HCT116 (cell line): ENCODE measurements at regions not wholly inside any gene's neighbourhood (a gene's known extent, or its start where the extent isn't known, plus 50 kb on each side); places are given as distances from the start of the nearest gene placed in this dataset.

ENCODE experiments used
- ATAC-seq: fragments of 200-7000 bp; cut with Tn5 transposase; 2 replicates; pipeline ENCODE4 v1.9.1; 2020; ENCODE audit warnings: mild to moderate bottlenecking, moderate library complexity
- BruUV-seq: library from RNA; stranded (reverse); fragments of 400-500 nt; replicated peaks from 2 replicates; lab custom pipeline; 2021; lab: Mats Ljungman, UMichigan
- CTCF ChIA-PET: fragments of 300-600 bp; sonication (Branson Sonifier 250); formaldehyde crosslinking; loops from one replicate; lab custom pipeline; 2021; ENCODE audit warnings: antibody characterized with exemption; lab: Charles Lee
- POLR2A ChIA-PET: fragments of 300-600, 350-600 bp; sonication (Branson Sonifier 250); formaldehyde crosslinking; loops from one replicate; lab custom pipeline; 2021; ENCODE audit warnings: antibody characterized with exemption; lab: Charles Lee
- RAD21 ChIA-PET, 2 experiments: fragments of 300-600 bp; sonication (Branson Sonifier 250); formaldehyde crosslinking; loops; one replicate each; lab custom pipeline; 2023; ENCODE audit warnings: low total read pairs in 2 of 2; ENCODE audit not compliant: uncharacterized antibody in 2 of 2, unreplicated experiment in 2 of 2, low non-redundant PET in 1 of 2; lab: Charles Lee
- DNase-seq: peaks from one replicate; pipeline ENCODE4 v3.0.0-alpha.2; 2010; ENCODE audit warnings: low read depth, low spot score
- H2AFZ ChIP-seq: fragments of 200-600 bp; shearing (Covaris generic), sonication (generic); 2 replicates; pipeline ENCODE4 v1.6.1; 2017; ENCODE audit warnings: low read depth, mixed run types, mixed read lengths, antibody characterized with exemption, low read length; ENCODE audit not compliant: poor library complexity, severe bottlenecking
- H3K27ac ChIP-seq: 2 replicates; pipeline ENCODE4 v1.5.1; 2012; ENCODE audit warnings: low read depth, low read length
- H3K27me3 ChIP-seq: fragments of 200-600 bp; sonication (generic); 2 replicates; pipeline ENCODE4 v1.6.1; 2016; ENCODE audit warnings: mixed run types, low read length, mixed read lengths; ENCODE audit not compliant: insufficient read depth
- H3K36me3 ChIP-seq, 2 experiments: fragments of 200-500 bp in 1 of 2; fragments of 200-600 bp in 1 of 2; sonication (Bioruptor generic) in 1 of 2; sonication (generic) in 1 of 2; 2 replicates each; pipeline versions ENCODE4 v1.5.1 to v1.6.1; 2014 to 2016; ENCODE audit warnings: low read length in 2 of 2, inconsistent platforms in 1 of 2, mixed read lengths in 1 of 2, mixed run types in 1 of 2; ENCODE audit not compliant: insufficient read depth in 2 of 2, control insufficient read depth in 1 of 2
- H3K4me1 ChIP-seq, 2 experiments: fragments of 200-600 bp in 1 of 2; sonication (generic) in 1 of 2; 2 replicates each; pipeline versions ENCODE4 v1.5.1 to v1.6.1; 2012 to 2017; ENCODE audit warnings: low read length in 2 of 2, inconsistent platforms in 1 of 2, mild to moderate bottlenecking in 1 of 2, mixed read lengths in 1 of 2, mixed run types in 1 of 2, moderate library complexity in 1 of 2; ENCODE audit not compliant: insufficient read depth in 2 of 2, control insufficient read depth in 1 of 2
- H3K4me2 ChIP-seq: fragments of 200-600 bp; sonication (generic); 2 replicates; pipeline ENCODE4 v1.6.1; 2017; ENCODE audit warnings: mixed run types, low read length, mixed read lengths
- H3K4me3 ChIP-seq, 2 experiments: fragments of 200-600 bp in 1 of 2; sonication (generic) in 1 of 2; replicated peaks in 1 of 2; 2 replicates each; pipeline ENCODE4 v1.5.1; 2011 to 2016; ENCODE audit warnings: low read length in 2 of 2, control low read depth in 1 of 2, low read depth in 1 of 2, mild to moderate bottlenecking in 1 of 2, mixed read lengths in 1 of 2, mixed run types in 1 of 2
- H3K79me2 ChIP-seq: fragments of 200-600 bp; sonication (generic); 2 replicates; pipeline ENCODE4 v1.6.1; 2017; ENCODE audit warnings: mild to moderate bottlenecking, mixed run types, low read length, moderate library complexity, mixed read lengths; ENCODE audit not compliant: insufficient read depth
- H3K9ac ChIP-seq: fragments of 200-600 bp; sonication (generic); 2 replicates; pipeline ENCODE4 v1.6.1; 2016; ENCODE audit warnings: low read length, mixed read lengths
- H3K9me2 ChIP-seq: fragments of 200-600 bp; sonication (generic), shearing (Covaris generic); 2 replicates; pipeline ENCODE4 v1.6.1; 2017; ENCODE audit warnings: mixed run types, mild to moderate bottlenecking, moderate library complexity; ENCODE audit not compliant: insufficient read depth
- H3K9me3 ChIP-seq, 2 experiments: fragments of 200-500 bp in 1 of 2; fragments of 200-600 bp in 1 of 2; sonication (Bioruptor generic) in 1 of 2; sonication (generic) in 1 of 2; 2 replicates each; pipeline ENCODE4 v1.6.1; 2014 to 2017; ENCODE audit warnings: low read length in 2 of 2, mixed read lengths in 2 of 2, inconsistent platforms in 1 of 2, low read depth in 1 of 2, mild to moderate bottlenecking in 1 of 2, mixed run types in 1 of 2, moderate library complexity in 1 of 2; ENCODE audit not compliant: control insufficient read depth in 1 of 2, insufficient read depth in 1 of 2
- H4K20me1 ChIP-seq: fragments of 200-600 bp; sonication (generic), shearing (Covaris generic); 2 replicates; pipeline ENCODE4 v1.6.1; 2017; ENCODE audit warnings: mixed run types, mild to moderate bottlenecking, moderate library complexity; ENCODE audit not compliant: insufficient read depth
- CEBPB ChIP-seq: IDR thresholded peaks from 2 replicates; pipeline ENCODE4 v1.6.1; 2012; ENCODE audit warnings: low read depth
- FOSL1 ChIP-seq: IDR thresholded peaks from 2 replicates; pipeline ENCODE4 v1.6.1; 2012; ENCODE audit warnings: low read depth
- POLR2A ChIP-seq: IDR thresholded peaks from 2 replicates; pipeline ENCODE4 v1.7.0; 2011; ENCODE audit warnings: borderline replicate concordance; ENCODE audit not compliant: insufficient read depth, insufficient read length; ENCODE audit errors: extremely low read depth
- ZFX ChIP-seq: fragments of 450-650 bp; IDR thresholded peaks from 2 replicates; pipeline ENCODE4 v1.6.1; 2017
- ZNF274 ChIP-seq: fragments of 200-500 bp; sonication (Bioruptor generic); IDR thresholded peaks from 2 replicates; pipeline ENCODE4 v1.6.1; 2014; ENCODE audit warnings: mild to moderate bottlenecking, low read depth, low read length, inconsistent platforms
- intact Hi-C: fragments of 100-400 bp; cut with micrococcal nuclease; formaldehyde crosslinking; loops from 2 replicates; pipeline ENCODE4 v1.10.0; 2022
- TF ChIP-seq, protein P1 (sequence below): IDR thresholded peaks from 2 replicates; pipeline ENCODE4 v1.6.1; 2012
- TF ChIP-seq, protein P2 (sequence below): IDR thresholded peaks from 2 replicates; pipeline ENCODE4 v1.6.1; 2012; ENCODE audit warnings: low read depth
- TF ChIP-seq, protein P3 (sequence below), 3 experiments: fragments of 200-600 bp in 1 of 3; sonication (generic) in 1 of 3; IDR thresholded peaks in 2 of 3; conservative IDR thresholded peaks in 1 of 3; 2 replicates each; pipeline ENCODE4 v1.5.1; 2012 to 2017; ENCODE audit warnings: low read depth in 2 of 3, low read length in 2 of 3, antibody characterized with exemption in 1 of 3, borderline replicate concordance in 1 of 3, control low read depth in 1 of 3, mild to moderate bottlenecking in 1 of 3, mixed read lengths in 1 of 3, mixed run types in 1 of 3, moderate library complexity in 1 of 3; ENCODE audit not compliant: insufficient read depth in 1 of 3

DNA sequence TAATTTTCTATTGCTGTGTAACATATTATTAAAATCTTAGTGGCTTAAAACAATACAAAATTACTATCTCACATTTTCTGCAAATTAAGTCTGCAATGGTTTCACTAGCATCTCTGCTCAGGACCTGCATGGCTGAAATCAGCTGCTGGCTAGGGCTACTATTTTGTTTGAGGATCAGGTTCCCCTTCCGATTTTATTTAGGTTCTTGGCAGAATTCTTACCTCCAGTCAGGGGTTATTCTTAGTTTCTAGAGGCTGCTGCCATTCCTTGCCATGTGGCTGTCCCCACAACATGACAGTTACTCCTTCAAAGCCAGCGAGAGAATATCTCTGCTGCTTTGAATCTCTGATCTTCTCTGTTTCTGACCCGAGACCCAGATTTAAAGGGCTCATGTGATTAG lies 424.5 kb upstream of the ANO5 start:
- ChIA-PET RAD21 (no interaction called here), POLR2A (no interaction called here), CTCF (no interaction called here)
- H3K79me2 ChIP-seq: no peaks in the 10 kb centered on the region
- no peaks in the 10 kb centered on the region for H3K4me1 ChIP-seq
- no peak for ATAC-seq
- no peaks in the 10 kb centered on the region for H4K20me1 ChIP-seq
- no peak overlapping the region for H3K4me2 ChIP-seq
- H3K27ac ChIP-seq: no peak overlapping the region
- H3K36me3 ChIP-seq: no peaks in the 10 kb centered on the region
- H3K9me3 ChIP-seq: peaks cover 0 to 15% of the 10 kb centered on the region in 2 experiments; a peak in 3 of 4 replicates
- no TSS peak for BruUV-seq
- H3K9me2 ChIP-seq: no peaks in the 10 kb centered on the region
- H3K9ac ChIP-seq: no peak overlapping the region
- intact Hi-C loops: no loop called here
- no peak overlapping the region for H2AFZ ChIP-seq
- TF ChIP-seq, protein P1, sequence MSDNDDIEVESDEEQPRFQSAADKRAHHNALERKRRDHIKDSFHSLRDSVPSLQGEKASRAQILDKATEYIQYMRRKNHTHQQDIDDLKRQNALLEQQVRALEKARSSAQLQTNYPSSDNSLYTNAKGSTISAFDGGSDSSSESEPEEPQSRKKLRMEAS: no peak
- no peak for TF ChIP-seq FOSL1
- TF ChIP-seq, protein P2, sequence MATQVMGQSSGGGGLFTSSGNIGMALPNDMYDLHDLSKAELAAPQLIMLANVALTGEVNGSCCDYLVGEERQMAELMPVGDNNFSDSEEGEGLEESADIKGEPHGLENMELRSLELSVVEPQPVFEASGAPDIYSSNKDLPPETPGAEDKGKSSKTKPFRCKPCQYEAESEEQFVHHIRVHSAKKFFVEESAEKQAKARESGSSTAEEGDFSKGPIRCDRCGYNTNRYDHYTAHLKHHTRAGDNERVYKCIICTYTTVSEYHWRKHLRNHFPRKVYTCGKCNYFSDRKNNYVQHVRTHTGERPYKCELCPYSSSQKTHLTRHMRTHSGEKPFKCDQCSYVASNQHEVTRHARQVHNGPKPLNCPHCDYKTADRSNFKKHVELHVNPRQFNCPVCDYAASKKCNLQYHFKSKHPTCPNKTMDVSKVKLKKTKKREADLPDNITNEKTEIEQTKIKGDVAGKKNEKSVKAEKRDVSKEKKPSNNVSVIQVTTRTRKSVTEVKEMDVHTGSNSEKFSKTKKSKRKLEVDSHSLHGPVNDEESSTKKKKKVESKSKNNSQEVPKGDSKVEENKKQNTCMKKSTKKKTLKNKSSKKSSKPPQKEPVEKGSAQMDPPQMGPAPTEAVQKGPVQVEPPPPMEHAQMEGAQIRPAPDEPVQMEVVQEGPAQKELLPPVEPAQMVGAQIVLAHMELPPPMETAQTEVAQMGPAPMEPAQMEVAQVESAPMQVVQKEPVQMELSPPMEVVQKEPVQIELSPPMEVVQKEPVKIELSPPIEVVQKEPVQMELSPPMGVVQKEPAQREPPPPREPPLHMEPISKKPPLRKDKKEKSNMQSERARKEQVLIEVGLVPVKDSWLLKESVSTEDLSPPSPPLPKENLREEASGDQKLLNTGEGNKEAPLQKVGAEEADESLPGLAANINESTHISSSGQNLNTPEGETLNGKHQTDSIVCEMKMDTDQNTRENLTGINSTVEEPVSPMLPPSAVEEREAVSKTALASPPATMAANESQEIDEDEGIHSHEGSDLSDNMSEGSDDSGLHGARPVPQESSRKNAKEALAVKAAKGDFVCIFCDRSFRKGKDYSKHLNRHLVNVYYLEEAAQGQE: no peak
- TF ChIP-seq CEBPB: no peak
- TF ChIP-seq ZFX: no peak
- TF ChIP-seq, protein P3, sequence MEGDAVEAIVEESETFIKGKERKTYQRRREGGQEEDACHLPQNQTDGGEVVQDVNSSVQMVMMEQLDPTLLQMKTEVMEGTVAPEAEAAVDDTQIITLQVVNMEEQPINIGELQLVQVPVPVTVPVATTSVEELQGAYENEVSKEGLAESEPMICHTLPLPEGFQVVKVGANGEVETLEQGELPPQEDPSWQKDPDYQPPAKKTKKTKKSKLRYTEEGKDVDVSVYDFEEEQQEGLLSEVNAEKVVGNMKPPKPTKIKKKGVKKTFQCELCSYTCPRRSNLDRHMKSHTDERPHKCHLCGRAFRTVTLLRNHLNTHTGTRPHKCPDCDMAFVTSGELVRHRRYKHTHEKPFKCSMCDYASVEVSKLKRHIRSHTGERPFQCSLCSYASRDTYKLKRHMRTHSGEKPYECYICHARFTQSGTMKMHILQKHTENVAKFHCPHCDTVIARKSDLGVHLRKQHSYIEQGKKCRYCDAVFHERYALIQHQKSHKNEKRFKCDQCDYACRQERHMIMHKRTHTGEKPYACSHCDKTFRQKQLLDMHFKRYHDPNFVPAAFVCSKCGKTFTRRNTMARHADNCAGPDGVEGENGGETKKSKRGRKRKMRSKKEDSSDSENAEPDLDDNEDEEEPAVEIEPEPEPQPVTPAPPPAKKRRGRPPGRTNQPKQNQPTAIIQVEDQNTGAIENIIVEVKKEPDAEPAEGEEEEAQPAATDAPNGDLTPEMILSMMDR (IDR thresholded peaks at IDR 0.05 in 2 of 3, conservative IDR thresholded peaks at IDR 0.05 in 1 of 3; ENCODE audit: borderline replicate concordance in 1 of 3, insufficient read depth in 1 of 3, low read depth in 2 of 3, low read length in 2 of 3): no peak
- no peak for TF ChIP-seq POLR2A
- no peak for TF ChIP-seq ZNF274
- TF ChIP-seq, all 23 proteins: peak for 0
- no peak overlapping the region for H3K4me3 ChIP-seq
- H3K27me3 ChIP-seq: no peaks in the 10 kb centered on the region
- DNase-seq: no peak
